CD4-positive, alpha-beta T cell (primary cell): ENCODE measurements at regions not wholly inside any gene's neighbourhood (a gene's known extent, or its start where the extent isn't known, plus 50 kb on each side); places are given as distances from the start of the nearest gene placed in this dataset.

Source experiments
- ATAC-seq: fragments of 200-7000 bp; cut with Tn5 transposase; one replicate; pipeline ENCODE4 v1.10.0; 2022; ENCODE audit warnings: mild to moderate bottlenecking; ENCODE audit not compliant: poor library complexity
- CTCF ChIA-PET: fragments of 350-600 bp; sonication (Branson Sonifier 250); formaldehyde crosslinking; loops from one replicate; lab custom pipeline; 2021; ENCODE audit warnings: antibody characterized with exemption, inconsistent platforms; lab: Charles Lee
- POLR2A ChIA-PET: fragments of 350-600 bp; sonication (Branson Sonifier 250); formaldehyde crosslinking; loops from one replicate; lab custom pipeline; 2021; ENCODE audit warnings: antibody characterized with exemption, inconsistent platforms; lab: Charles Lee
- DNase-seq, 14 experiments: peaks; one replicate each; pipeline ENCODE4 v3.0.0-alpha.2; 2013 to 2020; ENCODE audit warnings: mixed read lengths in 2 of 14
- H3K27ac ChIP-seq, 2 donors: one replicate each; pipeline versions ENCODE4 v1.5.1 to v1.7.0; 2013; ENCODE audit warnings: low read length in 2 of 2, low read depth in 1 of 2, mild to moderate bottlenecking in 1 of 2
- H3K27me3 ChIP-seq, 2 experiments: 1 replicate in 1 of 2; 2 replicates in 1 of 2; pipeline versions ENCODE4 v1.6.1 to v1.7.0; 2013; ENCODE audit warnings: low read length in 2 of 2, control low read depth in 1 of 2, mild to moderate bottlenecking in 1 of 2, moderate library complexity in 1 of 2; ENCODE audit not compliant: insufficient read depth in 2 of 2, control insufficient read depth in 1 of 2
- H3K36me3 ChIP-seq: one replicate; pipeline ENCODE4 v1.6.1; 2013; ENCODE audit warnings: low read length, control low read depth; ENCODE audit not compliant: insufficient read depth
- H3K4me1 ChIP-seq: one replicate; pipeline ENCODE4 v1.6.1; 2013; ENCODE audit warnings: low read length, control low read depth; ENCODE audit not compliant: insufficient read depth
- H3K4me3 ChIP-seq: one replicate; pipeline ENCODE4 v1.5.1; 2013; ENCODE audit warnings: mild to moderate bottlenecking, low read length, moderate library complexity
- H3K9me3 ChIP-seq, 2 experiments: 1 replicate in 1 of 2; 2 replicates in 1 of 2; pipeline versions ENCODE4 v1.6.1 to v1.7.0; 2013; ENCODE audit warnings: low read length in 2 of 2, mild to moderate bottlenecking in 2 of 2, control low read depth in 1 of 2, moderate library complexity in 1 of 2; ENCODE audit not compliant: control insufficient read depth in 1 of 2, insufficient read depth in 1 of 2
- H3K27ac Mint-ChIP-seq: one replicate; pipeline ENCODE4 v1.8.0; 2020; ENCODE audit warnings: mixed read lengths
- H3K27me3 Mint-ChIP-seq: one replicate; pipeline ENCODE4 v1.8.0; 2021; ENCODE audit warnings: mixed read lengths
- H3K36me3 Mint-ChIP-seq: one replicate; pipeline ENCODE4 v1.8.0; 2021; ENCODE audit warnings: low read depth, mixed read lengths
- H3K4me1 Mint-ChIP-seq: one replicate; pipeline ENCODE4 v1.8.0; 2021; ENCODE audit warnings: low read depth, mixed read lengths
- H3K4me3 Mint-ChIP-seq: one replicate; pipeline ENCODE4 v1.8.0; 2020; ENCODE audit warnings: mild to moderate bottlenecking, mixed read lengths
- H3K9me3 Mint-ChIP-seq: one replicate; pipeline ENCODE4 v1.8.0; 2020; ENCODE audit warnings: mixed read lengths
- CTCF ChIP-seq: fragments of 200-600 bp; IDR thresholded peaks from one replicate; pipeline ENCODE4 v1.8.0; 2022; ENCODE audit warnings: antibody characterized with exemption, mild to moderate bottlenecking
- intact Hi-C, 2 experiments: fragments of 100-400 bp; cut with DNase I in 1 of 2; cut with micrococcal nuclease in 1 of 2; formaldehyde crosslinking; loops; one replicate each; pipeline versions ENCODE4 v1.15.1 to v1.9.0; 2023 to 2025; cut with DNase I, micrococcal nuclease

- Mint-ChIP-seq H3K36me3 (no peaks in the 10 kb centered on the region), H3K9me3 (no peaks in the 10 kb centered on the region), H3K4me1 (no peaks in the 10 kb centered on the region), H3K27ac (no peak overlapping the region), H3K27me3 (peaks cover 14% of the 10 kb centered on the region), H3K4me3 (no peak overlapping the region)
- POLR2A ChIA-PET, result no interaction called here
- Histone ChIP-seq H3K36me3 (no peaks in the 10 kb centered on the region), H3K4me3 (no peak overlapping the region), H3K4me1 (no peaks in the 10 kb centered on the region), H3K27ac (no peak overlapping the region), H3K9me3 (no peaks in the 10 kb centered on the region), H3K27me3 (no peaks in the 10 kb centered on the region)
- CTCF ChIA-PET, result no interaction called here
- intact Hi-C loops, result no loop called here
- DNase-seq, result no peak
- no peak for ATAC-seq
- no peak for TF ChIP-seq CTCF
Observed at GRCh38 chr2:176748662-176749061, 463.9 kb upstream of the HNRNPA3 start.

GRCh38 chr2:176751314-176752227, 461.0 kb upstream of the HNRNPA3 start:
- H3K4me1 Mint-ChIP-seq, result no peaks in the 10 kb centered on the region
- Histone ChIP-seq H3K4me1 (no peaks in the 10 kb centered on the region), H3K36me3 (no peaks in the 10 kb centered on the region), H3K9me3 (no peaks in the 10 kb centered on the region), H3K27ac (no peak overlapping the region), H3K27me3 (no peaks in the 10 kb centered on the region), H3K4me3 (no peak overlapping the region)
- no peak for DNase-seq
- no peaks in the 10 kb centered on the region for H3K9me3 Mint-ChIP-seq
- H3K4me3 Mint-ChIP-seq, result no peak overlapping the region
- no peaks in the 10 kb centered on the region for H3K36me3 Mint-ChIP-seq
- no peak for ATAC-seq
- intact Hi-C loops, result no loop called here
- ChIA-PET POLR2A (no interaction called here), CTCF (no interaction called here)
- peaks cover 5% of the 10 kb centered on the region for H3K27me3 Mint-ChIP-seq
- H3K27ac Mint-ChIP-seq, result no peak overlapping the region
- no peak for TF ChIP-seq CTCF

- H3K27ac ChIP-seq, result no peak overlapping the region
- Mint-ChIP-seq H3K27me3 (peaks cover 5% of the 10 kb centered on the region), H3K36me3 (no peaks in the 10 kb centered on the region), H3K4me1 (no peaks in the 10 kb centered on the region), H3K4me3 (no peak overlapping the region), H3K9me3 (no peaks in the 10 kb centered on the region), H3K27ac (no peak overlapping the region)
- H3K36me3 ChIP-seq, result no peaks in the 10 kb centered on the region
- H3K27me3 ChIP-seq, result no peaks in the 10 kb centered on the region
- ChIA-PET CTCF (no interaction called here), POLR2A (no interaction called here)
- H3K4me3 ChIP-seq, result no peak overlapping the region
- no peak for ATAC-seq
- no peaks in the 10 kb centered on the region for H3K4me1 ChIP-seq
- intact Hi-C loops, result no loop called here
- no peak for TF ChIP-seq CTCF
- H3K9me3 ChIP-seq, result no peaks in the 10 kb centered on the region
- DNase-seq, result no peak
Observed at GRCh38 chr2:176752295-176752694, 460.3 kb upstream of the HNRNPA3 start.
